Caco-2 (cell line): ENCODE measurements at regions not wholly inside any gene's neighbourhood (a gene's known extent, or its start where the extent isn't known, plus 50 kb on each side); places are given as distances from the start of the nearest gene placed in this dataset.

Experiments
- BruUV-seq: library from RNA; stranded (reverse); fragments of 400-500 nt; replicated peaks from 2 replicates; lab custom pipeline; 2021; lab: Mats Ljungman, UMichigan
- CTCF ChIA-PET: fragments of 300-600 bp; sonication (Branson Sonifier 250); formaldehyde crosslinking; loops from one replicate; lab custom pipeline; 2022; ENCODE audit warnings: antibody characterized with exemption; lab: Charles Lee
- POLR2A ChIA-PET: fragments of 300-600 bp; sonication (Branson Sonifier 250); formaldehyde crosslinking; loops from one replicate; lab custom pipeline; 2022; ENCODE audit warnings: antibody characterized with exemption; lab: Charles Lee
- DNase-seq, 2 experiments: peaks; one replicate each; pipeline versions ENCODE4 v3.0.0 to v3.0.0-alpha.2; 2020 to 2022
- H3K27me3 ChIP-seq: replicated peaks from 2 replicates; pipeline ENCODE4 v1.6.0; 2011; ENCODE audit warnings: low read length; ENCODE audit not compliant: control insufficient read depth, insufficient read depth
- H3K36me3 ChIP-seq: 2 replicates; pipeline ENCODE4 v1.5.1; 2011; ENCODE audit warnings: low read length; ENCODE audit not compliant: control insufficient read depth, insufficient read depth
- H3K4me1 ChIP-seq: fragments of 250-450 bp; sonication (Bioruptor Pico); 2 replicates; pipeline ENCODE4 v1.5.1; 2020; ENCODE audit warnings: mild to moderate bottlenecking
- H3K4me3 ChIP-seq: 2 replicates; pipeline ENCODE4 v1.5.1; 2011; ENCODE audit warnings: low read depth, mild to moderate bottlenecking, control low read depth, low read length
- H3K9me3 ChIP-seq: fragments of 250-450 bp; sonication (Bioruptor Pico); 2 replicates; pipeline ENCODE4 v1.5.1; 2020; ENCODE audit warnings: mild to moderate bottlenecking, moderate library complexity
- H3K27ac Mint-ChIP-seq: one replicate; pipeline ENCODE4 v1.8.0; 2022; ENCODE audit warnings: mixed read lengths; ENCODE audit not compliant: unreplicated experiment
- H3K27me3 Mint-ChIP-seq: one replicate; pipeline ENCODE4 v1.8.0; 2022; ENCODE audit warnings: mixed read lengths; ENCODE audit not compliant: insufficient read depth, unreplicated experiment
- H3K36me3 Mint-ChIP-seq: one replicate; pipeline ENCODE4 v1.8.0; 2022; ENCODE audit warnings: mild to moderate bottlenecking, mixed read lengths; ENCODE audit not compliant: insufficient read depth, unreplicated experiment
- H3K4me1 Mint-ChIP-seq: one replicate; pipeline ENCODE4 v1.8.0; 2022; ENCODE audit warnings: low read depth, mixed read lengths; ENCODE audit not compliant: unreplicated experiment
- H3K4me3 Mint-ChIP-seq: one replicate; pipeline ENCODE4 v1.8.0; 2022; ENCODE audit warnings: mild to moderate bottlenecking, moderate library complexity, mixed read lengths; ENCODE audit not compliant: unreplicated experiment
- H3K9me3 Mint-ChIP-seq: one replicate; pipeline ENCODE4 v1.8.0; 2022; ENCODE audit warnings: mixed read lengths; ENCODE audit not compliant: unreplicated experiment
- intact Hi-C: fragments of 100-400 bp; cut with micrococcal nuclease; formaldehyde crosslinking; loops from one replicate; pipeline ENCODE4 v1.10.0; 2022; ENCODE audit not compliant: unreplicated experiment
- TF ChIP-seq, protein P1 (sequence below), 2 experiments: fragments of 200-600 bp in 1 of 2; IDR thresholded peaks; 1 replicate in 1 of 2; 2 replicates in 1 of 2; pipeline versions ENCODE4 v1.5.1 to v1.8.0; 2011 to 2022; ENCODE audit warnings: antibody characterized with exemption in 1 of 2, control low read depth in 1 of 2, inconsistent platforms in 1 of 2, low read depth in 1 of 2, low read length in 1 of 2, mild to moderate bottlenecking in 1 of 2, moderate library complexity in 1 of 2; ENCODE audit not compliant: insufficient read depth in 1 of 2, severe bottlenecking in 1 of 2, unreplicated experiment in 1 of 2

DNA sequence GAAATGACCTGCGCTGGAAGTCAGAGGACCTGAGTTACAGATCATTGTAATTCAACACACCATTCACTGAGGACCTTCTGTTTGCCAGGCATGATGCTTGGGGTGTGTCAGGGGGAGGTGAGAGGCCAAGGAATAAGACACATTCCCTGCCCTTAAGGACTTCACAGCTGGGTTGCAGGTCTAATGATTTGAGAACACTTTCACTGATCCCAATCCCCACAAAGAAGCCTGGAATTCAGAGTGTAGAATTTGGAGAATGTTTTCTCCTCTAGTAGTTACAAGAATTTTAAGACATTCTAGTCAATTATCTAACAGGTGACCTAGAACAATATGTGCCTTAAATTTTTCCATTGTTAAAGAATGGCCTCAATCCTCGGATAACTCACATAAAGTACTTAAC is 322.4 kb downstream of the TNS1 start:
- no TSS peak for BruUV-seq
- no peaks in the 10 kb centered on the region for H3K9me3 Mint-ChIP-seq
- H3K4me3 Mint-ChIP-seq = no peak overlapping the region
- no peak overlapping the region for H3K27ac Mint-ChIP-seq
- ChIA-PET CTCF (no interaction called here), POLR2A (no interaction called here)
- Histone ChIP-seq H3K36me3 (no peaks in the 10 kb centered on the region), H3K9me3 (no peaks in the 10 kb centered on the region), H3K4me1 (peaks cover 12% of the 10 kb centered on the region), H3K27me3 (no peaks in the 10 kb centered on the region), H3K4me3 (no peak overlapping the region)
- TF ChIP-seq, protein P1, sequence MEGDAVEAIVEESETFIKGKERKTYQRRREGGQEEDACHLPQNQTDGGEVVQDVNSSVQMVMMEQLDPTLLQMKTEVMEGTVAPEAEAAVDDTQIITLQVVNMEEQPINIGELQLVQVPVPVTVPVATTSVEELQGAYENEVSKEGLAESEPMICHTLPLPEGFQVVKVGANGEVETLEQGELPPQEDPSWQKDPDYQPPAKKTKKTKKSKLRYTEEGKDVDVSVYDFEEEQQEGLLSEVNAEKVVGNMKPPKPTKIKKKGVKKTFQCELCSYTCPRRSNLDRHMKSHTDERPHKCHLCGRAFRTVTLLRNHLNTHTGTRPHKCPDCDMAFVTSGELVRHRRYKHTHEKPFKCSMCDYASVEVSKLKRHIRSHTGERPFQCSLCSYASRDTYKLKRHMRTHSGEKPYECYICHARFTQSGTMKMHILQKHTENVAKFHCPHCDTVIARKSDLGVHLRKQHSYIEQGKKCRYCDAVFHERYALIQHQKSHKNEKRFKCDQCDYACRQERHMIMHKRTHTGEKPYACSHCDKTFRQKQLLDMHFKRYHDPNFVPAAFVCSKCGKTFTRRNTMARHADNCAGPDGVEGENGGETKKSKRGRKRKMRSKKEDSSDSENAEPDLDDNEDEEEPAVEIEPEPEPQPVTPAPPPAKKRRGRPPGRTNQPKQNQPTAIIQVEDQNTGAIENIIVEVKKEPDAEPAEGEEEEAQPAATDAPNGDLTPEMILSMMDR (IDR thresholded peaks at IDR 0.05; ENCODE audit: insufficient read depth in 1 of 2, low read depth in 1 of 2, low read length in 1 of 2, severe bottlenecking in 1 of 2, unreplicated experiment in 1 of 2) = no peak
- H3K4me1 Mint-ChIP-seq = peaks cover 12% of the 10 kb centered on the region
- DNase-seq = no peak
- intact Hi-C loops = no loop called here
- H3K36me3 Mint-ChIP-seq = no peaks in the 10 kb centered on the region
- H3K27me3 Mint-ChIP-seq = no peaks in the 10 kb centered on the region

DNA sequence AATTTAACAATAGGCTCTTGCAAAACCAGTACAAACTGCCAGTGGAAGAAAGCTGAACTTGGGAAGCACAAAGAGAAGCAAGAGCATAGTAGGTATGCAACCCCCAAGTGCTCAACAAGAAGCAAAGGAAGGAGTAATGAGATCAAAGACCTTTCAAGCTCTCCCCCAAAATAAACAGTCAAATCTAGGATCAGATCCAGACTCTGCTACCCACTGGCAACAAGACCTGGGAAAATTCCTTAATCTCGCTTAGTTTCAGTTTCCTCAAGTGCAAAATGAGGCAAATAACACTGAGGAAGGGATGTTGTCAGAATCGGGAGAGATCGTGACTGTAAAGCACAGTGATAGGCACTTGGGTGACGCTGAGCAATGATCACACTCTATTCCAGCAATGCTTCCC is 329.2 kb downstream of the TNS1 start:
- H3K27me3 Mint-ChIP-seq = no peaks in the 10 kb centered on the region
- BruUV-seq = no TSS peak
- H3K4me1 Mint-ChIP-seq = peaks cover 6% of the 10 kb centered on the region
- Histone ChIP-seq H3K9me3 (no peaks in the 10 kb centered on the region), H3K4me3 (no peak overlapping the region), H3K36me3 (no peaks in the 10 kb centered on the region), H3K27me3 (peaks cover 2% of the 10 kb centered on the region; the same call in 1 of the 2 replicates), H3K4me1 (no peaks in the 10 kb centered on the region)
- H3K9me3 Mint-ChIP-seq = no peaks in the 10 kb centered on the region
- H3K36me3 Mint-ChIP-seq = no peaks in the 10 kb centered on the region
- ChIA-PET POLR2A (no interaction called here), CTCF (interaction anchor here (0.5 to 1.1 kb wide), 3 partner anchors 11 to 163 kb away, joined by 3 to 5 read pairs (median 5); no protein-coding TSS in a partner anchor)
- intact Hi-C loops = no loop called here
- H3K27ac Mint-ChIP-seq = no peak overlapping the region
- TF ChIP-seq, protein P1 (IDR thresholded peaks at IDR 0.05; ENCODE audit: insufficient read depth in 1 of 2, low read depth in 1 of 2, low read length in 1 of 2, severe bottlenecking in 1 of 2, unreplicated experiment in 1 of 2) = no peak
- no peak overlapping the region for H3K4me3 Mint-ChIP-seq
- no peak for DNase-seq

DNA sequence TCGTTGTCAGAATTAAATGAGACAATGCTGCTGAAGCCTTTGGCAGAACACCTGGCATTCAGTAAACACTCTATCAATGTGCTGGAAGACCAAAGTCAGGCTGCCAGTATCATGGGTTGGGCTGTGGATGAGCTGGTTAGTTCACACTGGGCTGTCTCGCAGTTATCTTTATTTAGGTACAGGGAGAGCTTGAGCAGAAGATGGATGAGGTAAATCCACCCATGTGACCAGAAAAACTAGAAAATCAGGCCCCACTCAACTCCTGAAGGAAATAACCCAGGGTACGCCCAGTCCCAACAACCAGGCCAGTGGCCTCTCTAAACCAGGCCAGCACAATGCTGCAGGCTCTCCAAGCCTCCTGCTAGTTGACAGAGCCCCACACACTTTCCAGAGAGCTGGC is 330.3 kb downstream of the TNS1 start:
- intact Hi-C loops = no loop called here
- Histone ChIP-seq H3K9me3 (no peaks in the 10 kb centered on the region), H3K4me1 (no peaks in the 10 kb centered on the region), H3K4me3 (no peak overlapping the region), H3K27me3 (peaks cover 2% of the 10 kb centered on the region; the same call in 1 of the 2 replicates), H3K36me3 (no peaks in the 10 kb centered on the region)
- TF ChIP-seq, protein P1 (IDR thresholded peaks at IDR 0.05; ENCODE audit: insufficient read depth in 1 of 2, low read depth in 1 of 2, low read length in 1 of 2, severe bottlenecking in 1 of 2, unreplicated experiment in 1 of 2) = no peak
- Mint-ChIP-seq H3K9me3 (peaks cover 9% of the 10 kb centered on the region), H3K4me3 (no peak overlapping the region), H3K36me3 (no peaks in the 10 kb centered on the region), H3K4me1 (peaks cover 6% of the 10 kb centered on the region), H3K27ac (no peak overlapping the region), H3K27me3 (peaks cover 6% of the 10 kb centered on the region)
- DNase-seq = peak; percentile 40 to 46
- no TSS peak for BruUV-seq
- ChIA-PET POLR2A (no interaction called here), CTCF (interaction anchor here (0.7 to 1.1 kb wide), 2 partner anchors 13 to 20 kb away, joined by 3 to 5 read pairs; no protein-coding TSS in a partner anchor)
